Fibroblast of the aortic adventitia (primary cell): ENCODE measurements at regions not wholly inside any gene's neighbourhood (a gene's known extent, or its start where the extent isn't known, plus 50 kb on each side); places are given as distances from the start of the nearest gene placed in this dataset.
"Not testable (repeated sequence)": the region's sequence is repeated elsewhere in the genome, so short reads cannot be mapped to it uniquely, and the experiment has no call there.

Experiments used
- DNase-seq: peaks from one replicate; pipeline ENCODE4 v3.0.0-alpha.2; 2010; ENCODE audit warnings: low read depth
- H3K4me3 ChIP-seq: 2 replicates; pipeline ENCODE4 v1.5.1; 2011; ENCODE audit warnings: low read depth, mild to moderate bottlenecking, control low read depth, low read length, moderate library complexity
- TF ChIP-seq, protein P1 (sequence below): IDR thresholded peaks from 2 replicates; pipeline ENCODE4 v1.5.1; 2011; ENCODE audit warnings: mild to moderate bottlenecking, low read length, control low read depth, inconsistent platforms; ENCODE audit not compliant: insufficient read depth

DNA sequence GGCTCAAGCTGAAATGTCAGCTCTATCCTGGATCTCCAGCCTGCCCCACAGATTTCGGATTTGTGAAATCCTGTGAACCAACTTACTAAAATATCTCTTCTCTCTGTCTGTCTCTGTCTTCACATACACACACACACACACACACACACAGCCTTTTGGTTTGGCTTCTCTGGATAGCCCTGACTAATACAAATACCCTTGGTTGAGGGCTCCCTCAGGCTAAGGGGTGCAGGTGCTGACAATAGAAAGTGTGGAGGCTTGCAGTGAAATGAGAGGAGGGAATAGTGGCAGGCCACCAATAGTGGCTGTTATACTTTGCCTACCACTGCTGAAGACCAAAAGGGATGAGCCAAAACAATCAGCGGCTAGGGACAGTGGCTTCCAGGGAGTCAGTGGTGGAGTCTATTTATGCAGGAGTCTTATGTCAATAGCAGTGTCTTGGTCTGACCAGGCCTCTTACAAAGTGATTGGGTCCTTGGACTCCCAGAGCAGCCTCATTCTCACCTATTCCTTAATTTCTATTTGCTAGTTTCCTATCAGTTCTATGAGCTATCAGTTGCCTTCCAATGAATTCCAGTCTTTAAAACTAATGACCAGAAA lies 93.2 kb upstream of the GAS1 start:
- H3K4me3 ChIP-seq: no peak overlapping the region
- no peak for DNase-seq
- TF ChIP-seq, protein P1, sequence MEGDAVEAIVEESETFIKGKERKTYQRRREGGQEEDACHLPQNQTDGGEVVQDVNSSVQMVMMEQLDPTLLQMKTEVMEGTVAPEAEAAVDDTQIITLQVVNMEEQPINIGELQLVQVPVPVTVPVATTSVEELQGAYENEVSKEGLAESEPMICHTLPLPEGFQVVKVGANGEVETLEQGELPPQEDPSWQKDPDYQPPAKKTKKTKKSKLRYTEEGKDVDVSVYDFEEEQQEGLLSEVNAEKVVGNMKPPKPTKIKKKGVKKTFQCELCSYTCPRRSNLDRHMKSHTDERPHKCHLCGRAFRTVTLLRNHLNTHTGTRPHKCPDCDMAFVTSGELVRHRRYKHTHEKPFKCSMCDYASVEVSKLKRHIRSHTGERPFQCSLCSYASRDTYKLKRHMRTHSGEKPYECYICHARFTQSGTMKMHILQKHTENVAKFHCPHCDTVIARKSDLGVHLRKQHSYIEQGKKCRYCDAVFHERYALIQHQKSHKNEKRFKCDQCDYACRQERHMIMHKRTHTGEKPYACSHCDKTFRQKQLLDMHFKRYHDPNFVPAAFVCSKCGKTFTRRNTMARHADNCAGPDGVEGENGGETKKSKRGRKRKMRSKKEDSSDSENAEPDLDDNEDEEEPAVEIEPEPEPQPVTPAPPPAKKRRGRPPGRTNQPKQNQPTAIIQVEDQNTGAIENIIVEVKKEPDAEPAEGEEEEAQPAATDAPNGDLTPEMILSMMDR: no peak

DNA sequence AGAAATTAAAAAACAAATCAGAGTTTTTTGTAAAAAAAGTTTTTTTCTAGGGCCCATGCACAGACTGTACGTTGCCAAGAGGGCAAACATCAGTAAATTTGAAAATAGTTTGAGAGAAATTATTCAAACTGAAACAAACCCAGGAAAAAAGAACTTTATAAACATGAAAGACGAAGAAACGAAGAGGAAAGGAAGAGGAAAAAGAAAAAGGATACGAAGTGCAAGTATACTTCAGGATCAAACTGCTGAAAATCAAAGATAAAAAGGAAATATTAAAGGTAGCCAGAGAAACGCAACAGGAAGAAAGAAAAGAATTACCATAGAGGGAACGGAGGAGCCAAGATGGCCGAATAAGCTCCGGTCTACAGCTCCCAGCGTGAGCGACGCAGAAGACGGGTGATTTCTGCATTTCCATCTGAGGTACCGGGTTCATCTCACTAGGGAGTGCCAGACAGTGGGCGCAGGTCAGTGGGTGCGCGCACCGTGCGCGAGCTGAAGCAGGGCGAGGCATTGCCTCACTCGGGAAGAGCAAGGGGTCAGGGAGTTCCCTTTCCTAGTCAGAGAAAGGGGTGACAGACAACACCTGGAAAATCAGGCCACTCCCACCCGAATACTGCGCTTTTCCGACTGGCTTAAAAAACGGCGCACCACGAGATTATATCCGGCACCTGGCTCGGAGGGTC lies 94.4 kb upstream of the GAS1 start:
- not testable (repeated sequence) for DNase-seq, H3K4me3 ChIP-seq

DNA sequence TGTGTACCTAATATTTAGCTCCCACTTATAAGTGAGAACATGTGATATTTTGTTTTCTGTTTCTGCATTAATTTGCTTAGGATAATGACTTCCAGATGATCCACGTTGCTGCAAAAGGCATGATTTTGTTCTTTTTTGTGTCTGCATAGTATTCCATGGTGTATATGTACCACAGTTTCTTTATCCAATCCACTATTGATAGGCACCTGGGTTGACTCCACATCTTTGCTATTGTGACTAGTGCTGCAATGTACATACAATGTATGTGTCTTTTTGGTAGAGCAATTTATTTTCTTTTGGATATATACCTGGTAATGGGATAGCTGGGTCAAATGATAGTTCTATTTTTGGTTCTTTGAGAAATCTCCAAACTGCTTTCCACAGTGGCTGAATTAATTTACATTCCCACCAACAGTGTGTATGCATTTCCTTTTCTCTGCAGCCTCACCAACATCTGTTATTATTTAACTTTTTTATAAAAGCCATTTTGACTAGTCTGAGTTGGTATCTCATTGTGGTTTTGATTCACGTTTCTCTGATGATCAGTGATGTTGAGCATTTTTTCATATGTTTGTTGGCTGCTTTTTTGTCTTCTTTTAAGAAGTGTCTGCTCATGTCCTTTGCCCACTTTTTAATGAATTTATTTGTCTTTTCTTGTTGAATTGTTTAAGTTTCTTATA lies 102.8 kb upstream of the GAS1 start:
- DNase-seq: peak; percentile 64
- H3K4me3 ChIP-seq: not testable (repeated sequence)

DNA sequence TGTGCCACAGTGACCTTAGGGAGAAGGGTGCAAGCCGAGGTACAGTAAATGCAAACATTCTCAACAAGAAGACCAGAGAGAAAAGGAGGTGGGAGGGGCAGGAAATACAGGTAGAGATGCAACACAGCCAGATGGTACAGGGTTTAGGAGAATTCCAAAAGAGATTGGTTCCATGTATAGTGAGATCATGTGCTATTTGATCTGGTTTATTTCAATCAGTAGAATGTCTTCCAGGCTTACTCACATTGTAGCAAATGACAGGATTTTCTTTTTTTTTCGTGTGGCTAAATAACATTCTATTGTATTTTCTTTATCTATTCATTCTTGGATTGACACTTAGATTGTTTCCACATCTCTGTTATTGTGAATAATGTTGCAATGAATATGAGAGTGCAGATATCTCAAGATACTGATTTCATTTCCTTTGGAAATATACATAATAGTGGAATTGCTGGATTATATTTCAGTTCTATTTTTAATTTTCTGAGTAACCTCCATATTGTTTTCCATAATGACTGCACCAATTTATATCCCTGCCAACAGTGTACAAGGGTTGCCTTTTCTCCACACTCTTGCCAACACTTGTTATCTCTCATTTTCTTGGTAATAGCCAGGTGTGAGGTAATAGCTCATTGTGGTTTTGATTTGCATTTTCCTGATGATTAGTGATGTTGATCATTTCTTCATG lies 107.8 kb upstream of the GAS1 start:
- peak; percentile 90 for DNase-seq
- TF ChIP-seq, protein P1: no peak
- no peak overlapping the region for H3K4me3 ChIP-seq

DNA sequence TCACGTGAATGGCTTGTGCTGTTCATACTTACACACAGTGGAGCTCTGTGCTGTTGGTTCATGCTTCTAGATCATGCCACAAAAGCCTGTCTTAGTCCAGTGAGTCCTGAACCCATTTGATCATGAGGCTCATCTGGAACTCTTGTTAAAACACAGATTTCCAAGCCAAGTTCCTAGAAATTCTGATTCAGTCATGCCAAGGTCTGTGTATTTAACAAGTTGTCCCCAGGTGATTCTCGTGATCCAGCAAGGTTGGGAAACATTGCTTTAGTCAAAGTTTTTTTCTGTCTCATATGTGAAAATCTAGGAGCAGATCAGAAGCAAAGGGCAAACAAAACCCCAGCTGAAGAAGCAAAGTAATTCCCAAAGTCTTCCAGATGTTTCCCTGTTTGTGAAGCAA lies 112.5 kb upstream of the GAS1 start:
- TF ChIP-seq, protein P1: no peak
- H3K4me3 ChIP-seq: no peak overlapping the region
- no peak for DNase-seq

DNA sequence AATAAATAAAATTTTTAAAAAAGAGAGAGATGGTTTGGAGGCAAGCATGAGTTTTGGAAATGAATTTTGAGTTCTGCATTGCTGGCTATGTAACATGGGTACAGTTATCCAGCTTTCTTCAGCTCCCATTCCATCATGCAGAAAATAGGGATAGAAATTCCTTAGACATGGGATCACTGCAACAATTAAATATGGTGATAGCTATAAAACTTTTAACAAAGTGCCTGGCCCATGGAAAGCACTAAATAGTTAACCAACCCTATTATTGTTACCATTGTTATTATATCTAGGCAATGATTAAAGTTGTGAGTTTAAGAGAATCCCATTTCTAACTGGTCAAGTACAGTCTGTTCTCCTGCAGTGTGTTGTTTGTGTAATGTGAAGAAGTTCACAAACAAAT lies 115.4 kb upstream of the GAS1 start:
- H3K4me3 ChIP-seq: no peak overlapping the region
- no peak for DNase-seq

DNA sequence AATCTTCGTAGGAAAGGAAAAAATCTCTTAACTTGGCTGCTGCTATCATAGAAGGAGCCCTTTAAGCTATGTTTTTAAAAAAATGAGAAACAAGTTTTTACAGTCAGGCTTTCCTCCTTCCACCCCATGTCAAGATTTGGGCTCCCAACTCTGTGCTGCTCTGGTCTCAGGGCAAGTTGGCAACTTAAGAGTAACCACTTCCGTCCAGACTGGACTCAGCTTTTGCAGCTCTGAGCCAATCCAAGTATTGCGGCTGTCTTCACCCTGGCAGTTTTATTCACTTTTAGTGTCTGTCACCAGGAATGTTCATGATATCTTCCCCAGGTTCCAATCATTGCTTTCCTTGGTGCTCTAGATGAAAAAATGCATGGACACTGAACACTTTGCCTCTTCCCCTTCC lies 115.9 kb upstream of the GAS1 start:
- TF ChIP-seq, protein P1: no peak
- H3K4me3 ChIP-seq: no peak overlapping the region
- peak; percentile 90 for DNase-seq

More for the DNA sequence above, 115.4 kb upstream of the GAS1 start:
- TF ChIP-seq, protein P1: no peak
